SK-N-SH treated with all-trans-retinoic acid at 6 μM for 48 hours (cell line): ENCODE measurements at regions not wholly inside any gene's neighbourhood (a gene's known extent, or its start where the extent isn't known, plus 50 kb on each side); places are given as distances from the start of the nearest gene placed in this dataset.

Experiments used
- ATAC-seq: fragments of 200-7000 bp; cut with Tn5 transposase; 3 replicates; pipeline ENCODE4 v1.9.1; 2020; ENCODE audit warnings: mild to moderate bottlenecking, moderate library complexity
- ARNTL ChIP-seq: fragments of 450-650 bp; formaldehyde crosslinking; IDR thresholded peaks from 2 replicates; pipeline ENCODE4 v1.5.0; 2020; ENCODE audit warnings: low read depth, mild to moderate bottlenecking, moderate library complexity, borderline replicate concordance
- BACH2 ChIP-seq: fragments of 250-450 bp; sonication (Bioruptor Pico); IDR thresholded peaks from 2 replicates; pipeline ENCODE4 v1.9.0; 2021; ENCODE audit warnings: mild to moderate bottlenecking, borderline replicate concordance
- CSDC2 ChIP-seq: fragments of 250-450 bp; sonication (Bioruptor Pico); IDR thresholded peaks from 2 replicates; pipeline ENCODE4 v1.5.0; 2020; ENCODE audit warnings: mild to moderate bottlenecking, moderate library complexity
- ESRRG ChIP-seq: fragments of 250-450 bp; sonication (Bioruptor Pico); IDR thresholded peaks from 2 replicates; pipeline ENCODE4 v1.6.1; 2021; ENCODE audit warnings: mild to moderate bottlenecking
- GLIS3 ChIP-seq: fragments of 250-450 bp; sonication (Bioruptor Pico); IDR thresholded peaks from 2 replicates; pipeline ENCODE4 v1.5.0; 2020; ENCODE audit warnings: mild to moderate bottlenecking, moderate library complexity
- ISL1 ChIP-seq: fragments of 250-450 bp; sonication (Bioruptor Pico); IDR thresholded peaks from 2 replicates; pipeline ENCODE4 v2.1.2; 2022; ENCODE audit warnings: mild to moderate bottlenecking, moderate library complexity
- PATZ1 ChIP-seq: fragments of 250-450 bp; sonication (Bioruptor Pico); IDR thresholded peaks from 2 replicates; pipeline ENCODE4 v1.8.0; 2020; ENCODE audit warnings: mild to moderate bottlenecking, moderate library complexity, borderline replicate concordance
- POU6F1 ChIP-seq: fragments of 250-450 bp; sonication (Bioruptor Pico); IDR thresholded peaks from 2 replicates; pipeline ENCODE4 v1.8.0; 2021; ENCODE audit warnings: low read depth, mild to moderate bottlenecking, moderate library complexity, borderline replicate concordance
- PPARA ChIP-seq: fragments of 250-450 bp; sonication (Bioruptor Pico); IDR thresholded peaks from 2 replicates; pipeline ENCODE4 v1.5.0; 2020; ENCODE audit warnings: mild to moderate bottlenecking, borderline replicate concordance
- RARB ChIP-seq: fragments of 250-450 bp; sonication (Bioruptor Pico); IDR thresholded peaks from 2 replicates; pipeline ENCODE4 v1.8.0; 2021; ENCODE audit warnings: mild to moderate bottlenecking, moderate library complexity
- SNAI2 ChIP-seq: fragments of 250-450 bp; sonication (Bioruptor Pico); IDR thresholded peaks from 2 replicates; pipeline ENCODE4 v1.5.0; 2020; ENCODE audit warnings: mild to moderate bottlenecking, moderate library complexity
- TCF4 ChIP-seq: fragments of 250-450 bp; sonication (Bioruptor Pico); IDR thresholded peaks from 2 replicates; pipeline ENCODE4 v1.8.0; 2021; ENCODE audit warnings: mild to moderate bottlenecking, moderate library complexity, borderline replicate concordance
- TOX ChIP-seq: fragments of 250-450 bp; sonication (Bioruptor Pico); IDR thresholded peaks from 2 replicates; pipeline ENCODE4 v1.8.0; 2021; ENCODE audit warnings: mild to moderate bottlenecking, moderate library complexity, borderline replicate concordance
- TSHZ2 ChIP-seq: fragments of 250-450 bp; sonication (Bioruptor Pico); IDR thresholded peaks from 2 replicates; pipeline ENCODE4 v1.5.0; 2020; ENCODE audit warnings: mild to moderate bottlenecking, moderate library complexity
- ZC3H10 ChIP-seq: fragments of 250-450 bp; sonication (Bioruptor Pico); IDR thresholded peaks from 2 replicates; pipeline ENCODE4 v1.5.1; 2021; ENCODE audit warnings: mild to moderate bottlenecking, moderate library complexity
- ZFP3 ChIP-seq: fragments of 250-450 bp; sonication (Bioruptor Pico); IDR thresholded peaks from 2 replicates; pipeline ENCODE4 v1.5.0; 2020; ENCODE audit warnings: mild to moderate bottlenecking, moderate library complexity
- ZFP30 ChIP-seq: fragments of 450-650 bp; formaldehyde crosslinking; IDR thresholded peaks from 2 replicates; pipeline ENCODE4 v1.5.0; 2022; ENCODE audit warnings: mild to moderate bottlenecking, moderate library complexity
- ZNF565 ChIP-seq: fragments of 450-650 bp; formaldehyde crosslinking; conservative IDR thresholded peaks from 2 replicates; pipeline ENCODE4 v1.5.0; 2020; ENCODE audit warnings: low read depth, mild to moderate bottlenecking, moderate library complexity
- ZNF70 ChIP-seq: fragments of 450-650 bp; formaldehyde crosslinking; IDR thresholded peaks from 2 replicates; pipeline ENCODE4 v1.5.0; 2020; ENCODE audit warnings: mild to moderate bottlenecking, moderate library complexity
- ZNF8 ChIP-seq: fragments of 450-650 bp; formaldehyde crosslinking; IDR thresholded peaks from 2 replicates; pipeline ENCODE4 v1.5.0; 2020; ENCODE audit warnings: mild to moderate bottlenecking, moderate library complexity
- TF ChIP-seq, protein P1 (sequence below): fragments of 250-450 bp; sonication (Bioruptor Pico); IDR thresholded peaks from 2 replicates; pipeline ENCODE4 v1.5.1; 2020; ENCODE audit warnings: low read depth, mild to moderate bottlenecking, moderate library complexity

- TF ChIP-seq ZNF8 (CRISPR knock-in tag) = no peak
- no peak for TF ChIP-seq ISL1 (CRISPR knock-in tag)
- no peak for TF ChIP-seq POU6F1 (CRISPR knock-in tag)
- TF ChIP-seq ZC3H10 (CRISPR knock-in tag) = no peak
- no peak for TF ChIP-seq SNAI2 (CRISPR knock-in tag)
- no peak for TF ChIP-seq ZNF70 (CRISPR knock-in tag)
- no peak for TF ChIP-seq ESRRG (CRISPR knock-in tag)
- TF ChIP-seq TCF4 (CRISPR knock-in tag) = no peak
These were observed 356.9 kb upstream of the PRKCQ start for GRCh38 chr10:6936931-6937330.

DNA sequence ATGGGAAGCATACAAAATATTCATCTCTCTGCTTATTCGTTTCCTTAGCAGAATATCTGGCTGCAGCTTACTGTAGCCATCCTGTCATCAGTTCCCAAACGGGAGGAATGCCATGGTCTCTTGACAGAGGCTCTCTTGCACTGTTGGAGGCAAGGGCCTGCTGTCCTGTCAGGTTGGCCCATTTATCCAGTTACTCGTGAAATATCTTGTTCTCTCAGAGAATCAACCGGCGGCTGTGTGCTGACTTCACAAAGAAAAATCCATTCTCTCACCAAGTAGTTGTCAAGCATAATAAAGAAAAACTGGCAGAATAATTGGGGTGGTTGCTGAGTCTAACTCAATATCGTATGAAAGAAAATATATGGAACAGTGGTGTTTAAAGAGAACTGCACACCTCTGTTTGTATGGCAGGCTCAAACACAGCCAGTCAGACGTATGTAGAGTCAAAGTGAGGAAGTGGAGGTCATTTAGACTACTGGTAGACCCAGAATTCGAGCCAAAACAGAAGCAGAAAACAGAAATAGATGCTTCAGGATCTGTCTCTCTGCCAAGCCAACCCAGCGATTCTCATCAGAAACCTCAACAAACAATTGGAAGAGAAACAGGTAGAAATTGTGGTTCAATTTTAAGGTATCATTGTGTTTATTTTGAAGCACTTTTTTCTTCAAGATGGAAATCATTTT lies 349.2 kb upstream of the PRKCQ start:
- TF ChIP-seq TOX (CRISPR knock-in tag) = no peak
- TF ChIP-seq ZNF565 (CRISPR knock-in tag) = no peak
- TF ChIP-seq SNAI2 (CRISPR knock-in tag) = no peak
- no peak for TF ChIP-seq ZNF70 (CRISPR knock-in tag)
- no peak for TF ChIP-seq ESRRG (CRISPR knock-in tag)
- no peak for TF ChIP-seq TCF4 (CRISPR knock-in tag)
- TF ChIP-seq ZNF8 (CRISPR knock-in tag) = no peak
- TF ChIP-seq, protein P1, sequence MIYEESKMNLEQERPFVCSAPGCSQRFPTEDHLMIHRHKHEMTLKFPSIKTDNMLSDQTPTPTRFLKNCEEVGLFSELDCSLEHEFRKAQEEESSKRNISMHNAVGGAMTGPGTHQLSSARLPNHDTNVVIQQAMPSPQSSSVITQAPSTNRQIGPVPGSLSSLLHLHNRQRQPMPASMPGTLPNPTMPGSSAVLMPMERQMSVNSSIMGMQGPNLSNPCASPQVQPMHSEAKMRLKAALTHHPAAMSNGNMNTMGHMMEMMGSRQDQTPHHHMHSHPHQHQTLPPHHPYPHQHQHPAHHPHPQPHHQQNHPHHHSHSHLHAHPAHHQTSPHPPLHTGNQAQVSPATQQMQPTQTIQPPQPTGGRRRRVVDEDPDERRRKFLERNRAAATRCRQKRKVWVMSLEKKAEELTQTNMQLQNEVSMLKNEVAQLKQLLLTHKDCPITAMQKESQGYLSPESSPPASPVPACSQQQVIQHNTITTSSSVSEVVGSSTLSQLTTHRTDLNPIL = no peak
- no peak for TF ChIP-seq ZFP30
- TF ChIP-seq PPARA = no peak
- no peak for TF ChIP-seq ZFP3 (CRISPR knock-in tag)
- no peak for TF ChIP-seq ARNTL (CRISPR knock-in tag)
- TF ChIP-seq, all 23 proteins: peak for 0
- no peak for ATAC-seq

More at GRCh38 chr10:6936931-6937330, 356.9 kb upstream of the PRKCQ start:
- ATAC-seq = no peak

DNA sequence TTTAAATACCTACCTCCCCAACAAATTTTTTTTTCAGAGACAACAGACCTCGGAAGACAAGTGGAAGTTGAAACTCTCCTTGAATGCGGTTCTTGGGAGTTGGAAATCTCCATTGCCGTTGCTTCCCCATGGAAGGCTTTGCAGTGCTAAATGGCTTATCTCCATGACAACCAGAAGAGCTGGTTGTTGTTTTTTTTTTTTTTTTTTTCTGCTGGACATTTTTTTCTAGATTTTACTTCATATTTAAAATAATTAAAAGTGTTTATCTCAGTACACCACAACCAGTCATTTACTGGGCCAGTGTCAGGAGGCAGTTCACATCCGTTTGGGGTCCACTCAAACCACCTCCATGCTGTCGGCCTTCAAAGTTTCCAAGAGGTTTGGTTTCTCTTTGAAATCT lies 348.5 kb upstream of the PRKCQ start:
- TF ChIP-seq TCF4 (CRISPR knock-in tag) (no peak), CSDC2 (CRISPR knock-in tag) (no peak), RARB (CRISPR knock-in tag) (no peak), GLIS3 (CRISPR knock-in tag) (no peak), ISL1 (CRISPR knock-in tag) (no peak), ZNF565 (CRISPR knock-in tag) (no peak), TOX (CRISPR knock-in tag) (no peak), ZFP3 (CRISPR knock-in tag) (no peak), TSHZ2 (CRISPR knock-in tag) (no peak), BACH2 (CRISPR knock-in tag) (no peak), ZFP30 (no peak)
- no peak for ATAC-seq

GRCh38 chr10:6926971-6927370 lies 346.9 kb upstream of the PRKCQ start:
- TF ChIP-seq GLIS3 (CRISPR knock-in tag) = no peak
- TF ChIP-seq PPARA = no peak
- TF ChIP-seq ZNF565 (CRISPR knock-in tag) = no peak
- no peak for TF ChIP-seq RARB (CRISPR knock-in tag)
- no peak for TF ChIP-seq ZC3H10 (CRISPR knock-in tag)
- ATAC-seq = no peak

- TF ChIP-seq ESRRG (CRISPR knock-in tag) (no peak), PATZ1 (CRISPR knock-in tag) (no peak), ZC3H10 (CRISPR knock-in tag) (no peak), GLIS3 (CRISPR knock-in tag) (no peak), CSDC2 (CRISPR knock-in tag) (no peak), TSHZ2 (CRISPR knock-in tag) (no peak), ZNF565 (CRISPR knock-in tag) (no peak)
- ATAC-seq = no peak
These were observed 345.1 kb upstream of the PRKCQ start for GRCh38 chr10:6925146-6925545.
